ENCODE measurements at regions not wholly inside any gene's neighbourhood (a gene's known extent, or its start where the extent isn't known, plus 50 kb on each side); places are given as distances from the start of the nearest gene placed in this dataset.

DNA sequence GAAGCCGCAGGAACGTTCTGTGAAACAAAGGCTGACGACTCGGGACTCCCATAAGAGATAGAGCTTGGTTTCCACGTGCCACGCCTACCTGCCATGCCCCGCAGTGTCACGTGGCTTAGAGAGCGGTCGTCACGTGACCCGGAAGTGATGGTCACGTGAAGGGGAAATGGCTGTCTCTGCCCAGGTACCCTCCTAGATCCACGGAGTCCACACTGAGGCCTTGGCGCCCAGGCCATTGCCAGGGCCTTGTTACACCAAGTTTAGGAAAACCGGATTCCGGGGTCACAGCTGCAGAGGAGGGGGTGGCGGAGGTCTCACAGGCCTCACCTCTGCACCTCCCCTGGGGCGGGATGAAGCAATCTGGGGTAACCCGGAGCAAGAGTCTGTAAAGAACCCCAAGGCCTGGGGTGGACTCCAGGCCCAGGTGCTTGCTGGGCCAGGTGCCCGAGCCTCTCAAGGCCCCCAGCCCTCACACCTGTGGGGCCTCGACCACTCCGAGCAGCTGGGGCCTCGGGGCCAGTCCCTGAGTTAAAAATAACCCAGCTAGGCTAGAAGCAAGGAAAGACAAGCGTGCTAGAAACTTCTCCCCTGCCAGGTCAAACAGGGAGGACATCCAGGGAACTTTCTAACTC lies 113.5 kb upstream of the ZNF236 start:
- H3K27ac ChIP-seq (ENCODE audit: low read depth, low read length), result no peak overlapping the region
- H4K5ac ChIP-seq (ENCODE audit: insufficient read length, low read depth, low read length), result no peak overlapping the region
- no peak overlapping the region for H3K9ac ChIP-seq (replicated peaks in 1 of 4; ENCODE audit: extremely low read depth in 1 of 4, low read depth in 3 of 4, low read length in 3 of 4)
- no peak overlapping the region for H2AK5ac ChIP-seq (ENCODE audit: low read depth, low read length)
- no peaks in the 10 kb centered on the region for H3K36me3 ChIP-seq (ENCODE audit: control insufficient read depth in 2 of 4, insufficient read depth in 4 of 4, low read length in 3 of 4)
- no peaks in the 10 kb centered on the region for H3K27me3 ChIP-seq (replicated peaks in 1 of 4; ENCODE audit: control insufficient read depth in 3 of 4, extremely low read depth in 1 of 4, insufficient read depth in 3 of 4, low read length in 3 of 4)
- H3K4me2 ChIP-seq (ENCODE audit: insufficient read depth in 1 of 2, low read depth in 2 of 2, low read length in 2 of 2), result no peak overlapping the region
- CTCF ChIA-PET (ENCODE audit: partially characterized antibody), result interaction anchor here (0.6 to 4.7 kb wide), 36 partner anchors 7 to 435 kb away, joined by 3 to 71 read pairs (median 5); no protein-coding TSS in a partner anchor
- no peak overlapping the region for H3K23ac ChIP-seq (ENCODE audit: insufficient read length)
- no peaks in the 10 kb centered on the region for H3K23me2 ChIP-seq (ENCODE audit: low read depth, low read length)
- POLR2A ChIA-PET (ENCODE audit: partially characterized antibody), result interaction anchor here (1.5 kb wide), 1 partner anchor 182 kb away, joined by 3 read pairs; no protein-coding TSS in a partner anchor
- no peak overlapping the region for H3K56ac ChIP-seq (replicated peaks; ENCODE audit: insufficient read length, low read depth, low read length)
- H3K9me3 ChIP-seq (ENCODE audit: insufficient read depth in 2 of 2, low read depth in 1 of 2, low read length in 1 of 2), result no peaks in the 10 kb centered on the region; a peak in 1 of 4 replicates
- no peak overlapping the region for H2AFZ ChIP-seq (ENCODE audit: low read length)
- no peak overlapping the region for H3K4ac ChIP-seq (replicated peaks; ENCODE audit: insufficient read length, low read depth, low read length)
- H3K79me1 ChIP-seq (ENCODE audit: low read depth, low read length), result no peaks in the 10 kb centered on the region
- H2BK5ac ChIP-seq (ENCODE audit: low read depth, low read length), result no peak overlapping the region
- H4K8ac ChIP-seq (ENCODE audit: extremely low read depth, insufficient read depth, low read length), result no peak overlapping the region; the same call in 1 of the 2 replicates
- H2BK15ac ChIP-seq (ENCODE audit: low read length), result 0 out of 2 replicates have a peak overlapping the region, but pooled peaks have one; percentile 40
- no peak overlapping the region for H2BK120ac ChIP-seq (replicated peaks; ENCODE audit: low read depth, low read length)
- FAIRE-seq (no peak), DNase-seq (ENCODE audit: low read depth in 1 of 2, low spot score in 2 of 2) (no peak)
- TF ChIP-seq, protein P1, sequence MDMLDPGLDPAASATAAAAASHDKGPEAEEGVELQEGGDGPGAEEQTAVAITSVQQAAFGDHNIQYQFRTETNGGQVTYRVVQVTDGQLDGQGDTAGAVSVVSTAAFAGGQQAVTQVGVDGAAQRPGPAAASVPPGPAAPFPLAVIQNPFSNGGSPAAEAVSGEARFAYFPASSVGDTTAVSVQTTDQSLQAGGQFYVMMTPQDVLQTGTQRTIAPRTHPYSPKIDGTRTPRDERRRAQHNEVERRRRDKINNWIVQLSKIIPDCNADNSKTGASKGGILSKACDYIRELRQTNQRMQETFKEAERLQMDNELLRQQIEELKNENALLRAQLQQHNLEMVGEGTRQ (IDR thresholded peaks at IDR 0.05; ENCODE audit: low read length), result peak; percentile 70
- TF ChIP-seq, protein P2, sequence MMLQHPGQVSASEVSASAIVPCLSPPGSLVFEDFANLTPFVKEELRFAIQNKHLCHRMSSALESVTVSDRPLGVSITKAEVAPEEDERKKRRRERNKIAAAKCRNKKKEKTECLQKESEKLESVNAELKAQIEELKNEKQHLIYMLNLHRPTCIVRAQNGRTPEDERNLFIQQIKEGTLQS (IDR thresholded peaks at IDR 0.05; ENCODE audit: insufficient read depth, low read depth, low read length), result 0 out of 2 replicates have a peak, but pooled peaks have one; percentile 13
- no peak for TF ChIP-seq HDAC2 (IDR thresholded peaks at IDR 0.05; ENCODE audit: borderline replicate concordance in 1 of 2, low read depth in 2 of 2, low read length in 2 of 2)
- H4K20me1 ChIP-seq (replicated peaks in 1 of 2; ENCODE audit: control insufficient read depth in 1 of 2, insufficient read depth in 2 of 2, low read length in 2 of 2), result no peaks in the 10 kb centered on the region
- H2BK12ac ChIP-seq (ENCODE audit: low read depth, low read length), result no peak overlapping the region
- no peaks in the 10 kb centered on the region for H3K79me2 ChIP-seq (ENCODE audit: control insufficient read depth in 1 of 2, insufficient read depth in 2 of 2, low read length in 2 of 2)
- no peak overlapping the region for H3K18ac ChIP-seq (ENCODE audit: extremely low read depth, low read length)
- H3K4me1 ChIP-seq (replicated peaks in 1 of 4; ENCODE audit: control insufficient read depth in 3 of 4, insufficient read depth in 4 of 4, low read length in 3 of 4), result no peaks in the 10 kb centered on the region; a peak in 1 of 7 replicates
- H4K91ac ChIP-seq (replicated peaks; ENCODE audit: insufficient read length, low read length), result peak overlapping the region; percentile 10
- no peak overlapping the region for H2BK20ac ChIP-seq (ENCODE audit: low read length)
- 95% methylated on average over 24 of the region's 25 CpGs; no CpG with 5 or more reads in 1 of the 2 experiments for WGBS, 2 experiments (ENCODE audit: extremely low coverage in 1 of 2, insufficient coverage in 1 of 2, insufficient read length in 1 of 2, insufficient replicate concordance in 2 of 2, low coverage in 1 of 2, low lambda C conversion rate in 2 of 2, missing lambda C conversion rate in 1 of 2)
- no peak overlapping the region for H3K14ac ChIP-seq (ENCODE audit: insufficient read length)
- H3K4me3 ChIP-seq (ENCODE audit: extremely low read depth in 1 of 4, insufficient read depth in 2 of 4, low read depth in 3 of 4, low read length in 4 of 4), result no peak overlapping the region

Measured in H1 (cell line).